ENCODE measurements at regions not wholly inside any gene's neighbourhood (a gene's known extent, or its start where the extent isn't known, plus 50 kb on each side); places are given as distances from the start of the nearest gene placed in this dataset.

DNA sequence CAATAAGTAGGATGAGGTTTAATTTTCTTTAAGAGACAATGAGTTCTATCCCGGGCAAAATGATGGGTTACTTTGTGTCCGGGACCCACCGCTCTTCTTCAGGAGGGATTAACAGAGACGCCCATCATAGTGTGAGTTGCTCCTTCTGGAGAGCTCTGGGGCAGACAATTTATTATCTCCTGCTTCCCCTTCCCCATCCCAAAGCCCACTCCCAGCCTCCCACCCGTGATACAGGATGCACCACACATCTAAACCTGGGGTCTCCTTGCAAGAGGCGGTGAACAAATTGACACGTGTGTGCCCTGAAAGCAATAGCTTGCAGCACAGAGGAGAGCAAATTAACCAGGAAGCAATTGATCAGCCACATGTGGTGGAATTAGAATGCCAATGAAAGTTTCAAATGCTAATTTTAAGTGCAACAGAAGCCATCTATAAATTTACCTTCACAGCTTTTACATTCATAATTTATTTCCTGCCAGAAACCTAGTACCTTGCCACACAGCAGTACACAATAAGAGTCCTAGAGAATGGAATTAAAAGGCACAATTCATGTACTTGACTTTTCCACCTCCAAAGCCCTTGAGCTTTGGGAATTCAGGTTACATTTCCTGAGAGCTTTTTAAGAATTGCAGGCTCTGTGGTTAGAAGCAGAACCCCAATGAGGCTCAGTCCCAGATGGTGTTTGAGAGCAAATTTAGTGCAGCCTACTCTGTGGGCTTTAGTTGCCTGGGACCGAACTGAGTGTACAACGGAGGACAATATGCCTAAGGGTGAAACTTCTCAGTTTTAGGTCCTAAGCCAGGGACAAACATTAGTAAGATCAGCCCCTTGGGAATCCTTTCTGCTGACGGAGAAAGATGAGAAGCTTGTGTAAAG, 399.6 kb downstream of the MED10 start:
- H3K36me3 ChIP-seq: no peaks in the 10 kb centered on the region
- intact Hi-C loops (cut with DNase I; ENCODE audit: low total_unique reads): no loop called here
- no peaks in the 10 kb centered on the region for H3K27me3 ChIP-seq
- no peak for TF ChIP-seq POLR2A (IDR thresholded peaks at IDR 0.05)
- TF ChIP-seq POLR2AphosphoS5 (IDR thresholded peaks at IDR 0.05): no peak
- TF ChIP-seq, protein P1, sequence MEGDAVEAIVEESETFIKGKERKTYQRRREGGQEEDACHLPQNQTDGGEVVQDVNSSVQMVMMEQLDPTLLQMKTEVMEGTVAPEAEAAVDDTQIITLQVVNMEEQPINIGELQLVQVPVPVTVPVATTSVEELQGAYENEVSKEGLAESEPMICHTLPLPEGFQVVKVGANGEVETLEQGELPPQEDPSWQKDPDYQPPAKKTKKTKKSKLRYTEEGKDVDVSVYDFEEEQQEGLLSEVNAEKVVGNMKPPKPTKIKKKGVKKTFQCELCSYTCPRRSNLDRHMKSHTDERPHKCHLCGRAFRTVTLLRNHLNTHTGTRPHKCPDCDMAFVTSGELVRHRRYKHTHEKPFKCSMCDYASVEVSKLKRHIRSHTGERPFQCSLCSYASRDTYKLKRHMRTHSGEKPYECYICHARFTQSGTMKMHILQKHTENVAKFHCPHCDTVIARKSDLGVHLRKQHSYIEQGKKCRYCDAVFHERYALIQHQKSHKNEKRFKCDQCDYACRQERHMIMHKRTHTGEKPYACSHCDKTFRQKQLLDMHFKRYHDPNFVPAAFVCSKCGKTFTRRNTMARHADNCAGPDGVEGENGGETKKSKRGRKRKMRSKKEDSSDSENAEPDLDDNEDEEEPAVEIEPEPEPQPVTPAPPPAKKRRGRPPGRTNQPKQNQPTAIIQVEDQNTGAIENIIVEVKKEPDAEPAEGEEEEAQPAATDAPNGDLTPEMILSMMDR (IDR thresholded peaks at IDR 0.05): no peak
- H3K4me3 ChIP-seq: no peak overlapping the region
- no peaks in the 10 kb centered on the region for H3K4me1 ChIP-seq
- no peaks in the 10 kb centered on the region for H3K9me3 ChIP-seq
- no peak overlapping the region for H3K27ac ChIP-seq
- DNase-seq (ENCODE audit: low spot score in 2 of 2): no peak

DNA sequence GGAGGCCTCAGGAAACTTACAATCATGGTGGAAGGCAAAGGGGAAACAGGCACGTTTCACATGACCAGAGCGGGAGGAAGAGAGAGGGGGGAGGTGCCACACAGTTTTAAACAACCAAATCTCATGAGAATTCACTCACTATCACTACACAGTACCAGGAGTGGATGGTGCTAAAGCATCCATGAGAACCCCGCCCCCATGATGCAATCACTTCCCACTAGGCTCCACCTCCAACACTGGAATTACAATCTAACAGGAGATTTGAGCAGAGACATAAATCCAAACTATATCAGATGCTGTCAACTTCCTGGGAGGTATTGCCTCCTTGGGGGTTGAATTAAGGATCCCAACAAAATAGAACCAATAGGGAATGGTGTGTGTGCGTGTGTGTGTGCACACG, 407.1 kb downstream of the MED10 start:
- Histone ChIP-seq H3K36me3 (no peaks in the 10 kb centered on the region), H3K4me3 (no peak overlapping the region), H3K4me1 (no peaks in the 10 kb centered on the region), H3K9me3 (no peaks in the 10 kb centered on the region), H3K27ac (no peak overlapping the region), H3K27me3 (no peaks in the 10 kb centered on the region)
- DNase-seq (ENCODE audit: low spot score in 2 of 2): no peak
- intact Hi-C loops (cut with DNase I; ENCODE audit: low total_unique reads): loop anchor here (5.0 kb wide), 1 partner anchor 786 kb away; no protein-coding TSS in a partner anchor
- TF ChIP-seq POLR2AphosphoS5 (IDR thresholded peaks at IDR 0.05) (no peak), POLR2A (IDR thresholded peaks at IDR 0.05) (no peak)
- TF ChIP-seq, protein P1 (IDR thresholded peaks at IDR 0.05): no peak

DNA sequence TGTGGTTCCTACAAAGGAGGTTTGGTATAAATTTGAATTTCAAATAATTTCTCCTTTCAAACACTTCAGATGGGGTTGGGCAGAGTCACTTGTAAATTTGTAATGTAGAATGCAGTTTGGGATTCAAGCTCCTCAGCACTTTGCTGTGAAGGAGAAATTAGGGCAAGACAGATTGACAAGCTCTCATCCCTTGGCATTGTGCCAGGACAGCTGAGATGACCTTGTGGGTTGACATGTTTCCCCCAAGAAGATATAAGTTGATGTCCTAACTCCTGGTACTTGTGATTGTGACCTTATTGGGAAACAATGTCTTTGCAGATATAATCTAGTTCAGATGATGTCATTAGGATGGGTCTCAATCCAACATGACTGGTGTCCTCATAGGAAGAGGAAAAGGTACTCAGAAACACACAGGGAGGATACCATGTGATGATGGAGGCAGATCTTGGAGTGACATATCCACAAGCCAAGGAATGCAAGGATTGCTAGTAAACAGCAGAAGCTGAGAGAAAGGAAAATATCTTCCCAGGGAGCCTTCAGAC, 408.3 kb downstream of the MED10 start:
- Histone ChIP-seq H3K9me3 (peaks cover 0 to 2% of the 10 kb centered on the region in 2 donors), H3K4me3 (no peak overlapping the region), H3K27me3 (peaks cover 0 to 5% of the 10 kb centered on the region in 2 donors), H3K36me3 (no peaks in the 10 kb centered on the region), H3K4me1 (no peaks in the 10 kb centered on the region), H3K27ac (no peak overlapping the region)
- TF ChIP-seq POLR2AphosphoS5 (IDR thresholded peaks at IDR 0.05) (no peak), POLR2A (IDR thresholded peaks at IDR 0.05) (no peak)
- TF ChIP-seq, protein P1 (IDR thresholded peaks at IDR 0.05): no peak
- DNase-seq (ENCODE audit: low spot score in 2 of 2): no peak
- intact Hi-C loops (cut with DNase I; ENCODE audit: low total_unique reads): loop anchor here (5.0 kb wide), 1 partner anchor 787 kb away; no protein-coding TSS in a partner anchor

- TF ChIP-seq POLR2AphosphoS5 (IDR thresholded peaks at IDR 0.05): no peak
- TF ChIP-seq POLR2A (IDR thresholded peaks at IDR 0.05): no peak
- TF ChIP-seq, protein P1 (IDR thresholded peaks at IDR 0.05): no peak
- no peaks in the 10 kb centered on the region for H3K4me1 ChIP-seq
- intact Hi-C loops (cut with DNase I; ENCODE audit: low total_unique reads): no loop called here
- no peaks in the 10 kb centered on the region for H3K36me3 ChIP-seq
- no peak for DNase-seq (ENCODE audit: low spot score in 2 of 2)
- peaks cover 0 to 10% of the 10 kb centered on the region in 2 donors for H3K9me3 ChIP-seq
- no peak overlapping the region for H3K4me3 ChIP-seq
- H3K27me3 ChIP-seq: peaks cover 0 to 5% of the 10 kb centered on the region in 2 donors
- H3K27ac ChIP-seq: no peak overlapping the region
Measured at GRCh38 chr5:5968981-5969380, 409.4 kb downstream of the MED10 start.

- Histone ChIP-seq H3K27ac (no peak overlapping the region), H3K4me3 (no peak overlapping the region), H3K36me3 (no peaks in the 10 kb centered on the region), H3K27me3 (peaks cover 0 to 5% of the 10 kb centered on the region in 2 donors), H3K9me3 (peaks cover 0 to 10% of the 10 kb centered on the region in 2 donors), H3K4me1 (no peaks in the 10 kb centered on the region)
- intact Hi-C loops (cut with DNase I; ENCODE audit: low total_unique reads): no loop called here
- DNase-seq (ENCODE audit: low spot score in 2 of 2): no peak
- TF ChIP-seq, protein P1 (IDR thresholded peaks at IDR 0.05): no peak
- TF ChIP-seq POLR2AphosphoS5 (IDR thresholded peaks at IDR 0.05): no peak
- TF ChIP-seq POLR2A (IDR thresholded peaks at IDR 0.05): no peak
Measured at GRCh38 chr5:5967944-5968343, 410.4 kb downstream of the MED10 start.

Measured in breast epithelium (tissue), 4 donors.